Activated T-cell treated with anti-CD3 and anti-CD28 coated beads for 24 hours (primary cell): ENCODE measurements at regions not wholly inside any gene's neighbourhood (a gene's known extent, or its start where the extent isn't known, plus 50 kb on each side); places are given as distances from the start of the nearest gene placed in this dataset.
A peak's percentile ranks its signal among the peaks of the same experiment; 100 is the strongest.

Source experiments
- DNase-seq: peaks from one replicate; pipeline ENCODE4 v3.0.0-alpha.2; 2020; ENCODE audit warnings: low read depth

DNA sequence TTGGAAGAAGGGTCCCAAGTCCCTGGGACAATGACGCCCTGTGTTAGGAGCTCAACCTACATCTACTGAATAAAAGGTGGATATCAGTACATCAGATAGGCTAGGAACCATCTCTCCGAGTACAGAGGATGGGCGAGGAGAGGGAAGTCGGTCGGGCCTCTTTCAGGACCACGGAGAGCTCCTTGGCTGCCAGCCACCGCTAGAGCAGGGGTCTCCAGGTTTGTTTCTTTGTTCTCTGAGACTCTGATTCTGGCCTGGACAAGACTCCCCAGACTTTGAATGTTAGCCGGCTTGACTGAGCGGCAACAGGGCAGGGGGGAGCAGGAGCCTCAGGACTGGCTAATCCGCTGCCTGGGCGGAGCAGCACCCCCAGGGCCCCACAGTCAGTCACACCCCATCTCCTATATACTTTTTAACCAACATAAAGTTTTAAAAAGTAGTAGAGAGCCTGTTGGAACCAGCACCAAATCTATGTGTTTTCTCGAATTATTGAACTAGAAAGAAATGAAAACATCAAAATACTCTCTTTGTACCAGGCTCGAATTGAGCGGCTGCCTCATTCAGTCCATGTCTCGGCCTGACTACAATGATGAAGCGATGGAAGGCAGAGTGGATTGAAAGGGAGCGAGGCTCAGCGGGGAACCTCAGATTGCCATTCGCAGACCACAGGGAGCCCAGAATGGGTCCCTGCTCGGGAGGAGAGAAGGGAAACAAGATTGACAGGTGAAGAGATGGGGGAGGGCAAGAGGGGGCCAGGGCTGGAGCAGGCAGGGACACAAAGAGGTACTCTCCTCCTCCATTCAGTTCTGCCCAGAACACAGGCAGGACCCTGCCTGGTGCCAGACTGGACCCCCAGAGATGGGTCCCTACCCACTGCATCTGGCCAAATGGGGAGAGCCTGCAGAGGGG is 131.6 kb downstream of the TPRA1 start:
- no peak for DNase-seq

DNA sequence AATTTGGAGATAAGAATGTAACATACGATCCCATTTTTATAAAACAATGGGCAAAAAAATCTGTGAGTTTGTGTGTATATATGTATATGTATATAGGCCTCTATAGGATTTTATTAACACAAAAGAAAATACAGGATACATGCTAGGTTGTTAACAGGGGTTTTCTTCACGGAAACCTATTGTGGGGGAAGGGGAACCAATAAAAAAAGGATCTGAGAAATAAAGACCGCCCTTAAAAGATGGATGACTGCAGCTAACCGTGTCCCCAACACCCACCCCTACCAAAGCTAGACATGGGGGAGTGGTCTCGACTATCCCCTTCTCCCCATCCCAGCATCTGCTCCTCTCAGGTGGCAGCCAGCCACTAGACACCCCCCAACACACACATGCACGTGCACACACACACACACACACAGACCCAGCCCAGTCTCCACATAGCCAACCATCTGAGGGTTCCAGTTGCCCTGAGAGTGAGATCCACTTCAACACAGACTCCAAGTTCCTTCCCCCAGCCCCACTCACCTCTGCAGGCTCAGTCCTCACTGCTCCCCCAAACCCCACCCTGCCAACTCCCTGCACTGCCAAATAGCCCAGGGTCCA is 132.9 kb downstream of the TPRA1 start:
- no peak for DNase-seq

DNA sequence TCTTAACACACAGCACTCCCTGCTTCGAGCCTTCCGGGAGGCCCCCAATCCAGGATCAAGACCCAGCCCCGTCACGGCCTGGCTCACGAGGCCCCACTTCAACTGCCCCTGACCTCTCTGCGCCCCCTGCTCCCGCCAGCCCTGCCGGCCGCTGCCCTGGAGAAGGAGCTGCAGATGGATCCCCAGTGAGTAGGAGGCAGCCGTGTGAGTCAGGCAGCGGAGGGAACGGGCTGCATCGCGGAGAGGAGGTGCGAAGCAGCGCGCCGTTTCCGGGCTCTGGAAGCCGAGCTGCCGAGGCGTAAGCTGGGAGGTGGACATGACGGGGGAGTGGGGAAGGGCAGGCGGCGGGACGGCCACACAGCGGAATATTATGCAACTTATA is 133.4 kb downstream of the TPRA1 start:
- DNase-seq: no peak

DNA sequence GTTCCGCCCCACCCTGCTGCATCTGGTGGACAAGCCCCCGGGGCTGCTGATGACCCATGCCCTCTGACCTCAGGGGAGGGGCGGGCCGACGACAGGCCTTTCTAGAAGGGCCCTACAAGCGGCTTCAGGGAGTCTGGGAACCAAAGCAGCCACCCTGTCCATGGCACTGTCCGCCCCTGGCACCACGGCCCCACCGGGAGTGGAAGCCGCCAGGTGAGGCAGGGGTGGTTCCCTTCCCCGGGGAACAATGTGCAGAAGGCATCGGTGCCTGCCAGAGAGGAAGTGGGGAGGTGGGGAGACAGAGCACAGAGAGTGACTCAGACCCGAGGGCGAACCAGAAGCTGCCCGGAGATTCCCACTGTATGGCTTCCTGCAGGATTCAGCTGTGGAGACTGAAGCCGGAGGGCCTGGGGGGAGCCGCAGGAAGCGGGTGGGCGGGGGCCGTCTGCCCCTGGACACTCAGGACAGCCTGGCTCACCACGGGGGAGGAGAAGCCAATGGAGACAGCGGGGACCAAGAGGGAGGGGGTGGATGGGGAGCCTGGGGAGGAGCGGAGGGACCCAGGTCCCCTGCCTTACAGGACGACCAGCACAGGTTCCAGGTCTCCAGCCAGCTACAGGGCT is 134.0 kb downstream of the TPRA1 start:
- DNase-seq: no peak

DNA sequence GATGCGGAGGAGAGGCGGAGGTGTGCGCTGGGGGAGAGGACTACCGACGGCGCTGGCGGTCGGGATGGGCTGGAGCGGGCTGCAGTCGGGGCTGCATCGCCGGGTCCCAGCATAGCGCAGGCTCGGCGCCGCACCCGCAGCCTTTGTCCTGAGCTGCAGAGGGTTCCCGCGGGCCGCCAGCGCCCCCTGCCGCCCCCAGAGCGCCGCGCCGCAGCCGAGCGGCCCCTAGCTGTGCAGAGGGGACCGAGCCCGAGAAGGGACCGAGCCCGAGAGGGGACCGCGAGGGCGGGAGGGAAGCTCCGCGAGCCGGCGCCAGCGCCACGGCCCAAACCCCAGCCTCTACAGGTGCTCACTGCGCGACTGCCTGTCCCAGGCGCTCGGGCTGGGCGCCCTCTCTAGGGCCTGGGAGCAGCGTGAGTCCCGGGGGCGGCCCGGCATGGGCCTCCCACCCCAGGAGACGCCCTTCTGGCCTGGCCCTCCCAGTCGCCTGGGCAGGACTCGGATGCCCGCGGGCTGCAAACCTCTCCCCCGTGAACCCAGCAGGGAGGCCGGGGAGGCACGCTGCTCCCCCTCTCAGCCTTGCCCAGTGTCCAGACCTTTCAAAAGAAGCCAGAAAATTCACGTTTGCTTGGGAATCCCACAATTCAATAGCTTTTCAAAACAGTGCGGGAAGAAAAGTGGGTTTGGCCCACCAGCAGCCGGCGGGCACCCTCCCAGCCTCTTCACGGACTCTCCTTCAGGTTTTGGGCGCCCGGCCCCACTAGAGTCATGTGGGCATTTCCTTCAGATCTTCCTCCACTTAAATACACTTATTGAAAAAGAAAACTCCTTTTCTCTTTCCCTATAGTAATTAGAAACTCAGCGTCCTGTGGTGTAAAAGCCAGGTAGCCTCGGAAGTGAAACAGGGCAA is 134.7 kb downstream of the TPRA1 start:
- peak; percentile 55 for DNase-seq

DNA sequence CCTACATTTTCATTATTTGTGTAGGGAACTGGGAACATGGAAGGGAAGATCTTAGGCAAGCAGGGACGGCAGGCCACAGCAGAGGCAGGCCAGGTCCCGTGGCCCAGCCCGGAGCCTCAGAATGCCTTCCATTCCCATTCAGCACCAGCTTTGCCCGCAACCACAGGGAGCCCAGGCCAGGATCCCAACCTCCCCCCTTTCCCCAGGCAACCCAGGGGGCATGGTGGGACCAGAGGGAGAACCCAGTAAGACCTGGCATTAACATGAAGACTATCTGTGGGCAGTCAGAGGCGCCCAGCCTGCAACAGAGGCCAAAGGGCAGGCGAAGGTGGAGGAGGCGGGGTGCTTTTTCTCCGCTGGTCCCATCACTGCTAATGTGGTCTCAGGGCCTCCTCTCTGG is 135.6 kb downstream of the TPRA1 start:
- no peak for DNase-seq

DNA sequence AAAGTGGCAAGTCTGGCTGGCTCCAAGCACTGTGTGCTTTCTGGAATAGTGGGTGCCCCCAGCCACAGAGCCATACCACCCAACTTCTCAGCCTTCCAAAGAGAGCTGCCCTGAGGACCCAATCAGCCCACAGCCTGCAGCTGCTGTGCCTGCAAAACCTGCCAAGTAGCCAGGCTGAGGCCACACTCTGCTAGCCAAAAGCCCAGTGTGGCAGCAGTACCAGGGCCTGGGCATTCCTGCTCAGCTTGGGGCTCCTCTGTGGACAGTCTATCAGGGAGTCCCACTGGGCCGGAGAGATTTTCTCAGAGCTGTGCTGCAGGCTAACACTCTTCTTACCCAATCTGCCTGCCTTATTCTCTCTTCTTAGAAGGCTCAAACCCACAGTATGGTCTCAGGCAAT is 136.5 kb downstream of the TPRA1 start:
- DNase-seq: no peak

DNA sequence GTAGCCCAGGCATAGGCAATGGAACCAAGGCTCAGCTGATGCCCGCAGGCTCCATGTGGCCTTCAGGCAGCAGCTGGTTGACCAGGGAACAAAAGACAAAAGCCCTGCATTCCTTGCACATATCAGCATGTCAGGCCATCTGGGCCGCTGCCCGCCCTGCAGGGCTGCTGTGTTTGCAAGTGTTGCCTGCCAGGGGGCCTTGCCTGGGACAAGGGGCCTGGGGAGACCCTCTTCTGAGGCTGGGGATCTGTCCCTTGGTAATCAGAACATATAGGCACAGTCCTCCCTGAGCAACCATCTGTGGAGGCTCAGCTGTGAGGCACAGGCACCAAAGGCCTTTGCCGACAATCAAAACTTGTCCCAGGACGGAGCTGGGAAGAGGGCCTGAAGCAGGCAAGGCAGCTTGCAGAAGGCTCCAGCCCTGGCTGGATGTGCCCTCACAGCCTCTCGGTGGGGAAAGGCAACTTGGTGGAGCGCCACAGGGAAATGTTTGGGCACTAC is 138.2 kb downstream of the TPRA1 start:
- no peak for DNase-seq

DNA sequence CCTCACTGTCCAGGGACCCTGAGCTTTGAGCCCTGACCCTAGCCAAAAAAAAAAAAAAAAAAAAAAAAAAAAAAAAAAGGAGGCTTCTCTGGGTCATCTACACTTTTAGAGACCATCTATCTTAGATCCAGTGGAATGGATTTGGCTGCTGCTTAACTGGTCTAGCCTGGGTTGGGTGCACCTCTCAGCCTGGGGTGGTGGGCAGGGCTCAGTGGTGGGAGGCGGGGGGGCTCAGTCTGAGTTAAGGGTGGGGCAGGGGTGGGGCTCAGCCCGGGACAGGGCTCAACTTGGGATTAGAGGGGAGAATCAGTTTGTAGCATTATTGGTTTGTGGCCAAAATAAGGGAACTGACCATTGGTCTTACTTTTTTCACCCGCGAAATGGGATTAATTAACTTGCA is 139.2 kb downstream of the TPRA1 start:
- no peak for DNase-seq

DNA sequence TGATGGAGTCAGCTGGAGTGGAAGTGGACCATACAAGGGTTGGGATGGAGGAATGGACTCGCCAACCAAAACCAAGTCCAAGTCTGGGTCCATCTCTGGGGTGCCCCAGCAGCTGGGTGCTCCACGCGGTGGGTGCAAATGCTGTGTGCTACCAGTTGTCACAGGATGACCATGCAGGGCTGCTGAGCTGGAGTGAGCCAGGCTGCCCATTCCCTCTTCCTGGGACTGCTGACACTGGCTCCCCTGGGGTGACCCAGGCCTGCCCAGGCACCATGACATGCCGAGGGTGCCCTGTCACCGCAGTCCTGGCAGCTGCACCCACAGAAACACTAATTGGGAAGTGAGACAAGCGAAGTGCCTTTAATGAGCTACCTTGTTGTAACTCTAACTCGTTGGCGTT is 140.2 kb downstream of the TPRA1 start:
- DNase-seq: no peak

DNA sequence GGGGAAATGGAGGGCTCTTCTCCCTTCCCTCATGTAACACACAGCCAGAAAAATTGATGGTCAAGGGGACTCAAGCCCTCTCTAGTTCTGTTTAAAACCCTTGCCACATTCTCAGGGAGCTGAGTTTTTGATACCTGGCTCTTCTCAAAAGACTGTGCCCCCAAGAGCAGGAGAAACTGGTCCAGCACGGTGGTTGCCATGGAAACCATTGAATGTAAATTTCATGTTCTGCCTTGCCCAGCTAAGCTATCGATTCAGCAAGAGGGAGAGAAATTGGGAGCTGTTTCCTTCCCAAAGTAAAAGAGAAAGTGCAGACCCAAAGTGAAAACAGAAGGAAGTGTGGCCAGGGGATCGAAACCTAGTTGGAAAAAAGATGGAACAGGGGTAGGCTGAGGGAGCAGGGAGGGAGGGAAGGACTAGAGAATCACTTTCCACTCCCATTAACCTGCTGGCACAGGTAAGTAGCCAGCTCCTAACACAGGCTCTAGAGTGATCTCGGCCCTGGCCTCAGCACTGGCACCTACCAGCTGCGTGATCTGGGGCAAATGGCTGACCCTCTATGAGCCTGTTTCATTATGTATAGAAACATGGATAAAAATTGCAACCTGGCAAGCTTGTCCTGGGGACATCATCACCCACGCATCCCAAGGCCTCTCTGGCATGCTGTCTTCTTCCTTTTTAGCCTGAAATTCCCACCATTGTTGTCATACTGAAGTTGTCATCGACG is 140.9 kb downstream of the TPRA1 start:
- DNase-seq: no peak

DNA sequence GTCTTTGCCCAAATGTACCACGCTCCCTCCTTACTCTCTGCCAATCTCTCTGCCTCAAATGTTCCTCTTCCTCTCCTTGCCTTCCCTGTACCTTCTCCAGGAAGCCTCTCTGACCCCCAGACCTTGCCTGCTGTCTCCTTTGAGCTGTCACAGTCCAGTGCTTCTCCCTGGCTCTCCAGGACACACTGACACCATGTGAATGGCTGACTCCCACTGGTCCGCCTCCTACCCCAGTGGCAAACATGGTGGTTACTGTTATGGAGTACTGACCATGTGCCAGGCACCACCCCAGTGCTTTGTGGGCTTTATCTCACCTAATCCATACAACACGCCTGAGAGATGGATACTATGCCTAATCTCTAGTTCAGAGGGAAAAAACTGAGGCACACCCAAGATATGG is 141.9 kb downstream of the TPRA1 start:
- DNase-seq: no peak

DNA sequence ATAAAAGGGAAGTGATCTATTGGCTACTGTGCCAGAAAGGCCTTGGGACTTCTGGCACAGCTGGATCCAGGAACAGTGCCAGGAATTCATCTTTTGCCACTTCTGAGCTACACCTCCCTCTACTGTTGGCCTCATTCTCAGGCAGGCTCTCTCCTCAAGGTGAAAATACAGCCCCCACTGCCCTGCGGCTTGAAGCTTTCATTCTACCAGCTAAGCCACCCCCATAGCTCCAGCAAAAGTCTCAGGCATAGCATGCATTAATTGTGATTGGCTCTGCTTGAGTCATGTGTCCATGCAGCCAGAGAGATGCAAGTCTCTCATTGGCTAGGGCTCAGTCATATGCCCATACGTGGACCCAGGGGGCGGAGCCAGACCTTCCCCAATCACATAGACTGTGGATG is 142.4 kb downstream of the TPRA1 start:
- no peak for DNase-seq

DNA sequence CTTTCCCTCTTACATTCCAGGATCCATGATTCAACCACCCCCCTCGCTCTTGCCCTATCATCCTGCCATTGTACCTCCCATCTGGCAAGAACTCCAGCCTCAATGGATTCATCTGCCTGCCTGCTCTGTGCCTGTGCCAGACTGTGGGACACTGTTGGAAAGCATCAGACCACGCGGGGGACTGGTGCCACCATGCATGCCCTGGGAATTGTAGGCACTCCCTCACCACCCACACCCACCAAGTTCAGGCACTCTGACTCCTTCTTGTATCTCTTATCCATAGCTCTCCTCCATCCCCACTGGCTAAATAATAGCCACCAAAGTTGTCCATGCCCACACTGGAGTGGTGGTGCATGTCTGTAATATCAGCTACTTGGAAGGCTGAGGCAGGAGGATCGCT is 143.8 kb downstream of the TPRA1 start:
- DNase-seq: no peak

DNA sequence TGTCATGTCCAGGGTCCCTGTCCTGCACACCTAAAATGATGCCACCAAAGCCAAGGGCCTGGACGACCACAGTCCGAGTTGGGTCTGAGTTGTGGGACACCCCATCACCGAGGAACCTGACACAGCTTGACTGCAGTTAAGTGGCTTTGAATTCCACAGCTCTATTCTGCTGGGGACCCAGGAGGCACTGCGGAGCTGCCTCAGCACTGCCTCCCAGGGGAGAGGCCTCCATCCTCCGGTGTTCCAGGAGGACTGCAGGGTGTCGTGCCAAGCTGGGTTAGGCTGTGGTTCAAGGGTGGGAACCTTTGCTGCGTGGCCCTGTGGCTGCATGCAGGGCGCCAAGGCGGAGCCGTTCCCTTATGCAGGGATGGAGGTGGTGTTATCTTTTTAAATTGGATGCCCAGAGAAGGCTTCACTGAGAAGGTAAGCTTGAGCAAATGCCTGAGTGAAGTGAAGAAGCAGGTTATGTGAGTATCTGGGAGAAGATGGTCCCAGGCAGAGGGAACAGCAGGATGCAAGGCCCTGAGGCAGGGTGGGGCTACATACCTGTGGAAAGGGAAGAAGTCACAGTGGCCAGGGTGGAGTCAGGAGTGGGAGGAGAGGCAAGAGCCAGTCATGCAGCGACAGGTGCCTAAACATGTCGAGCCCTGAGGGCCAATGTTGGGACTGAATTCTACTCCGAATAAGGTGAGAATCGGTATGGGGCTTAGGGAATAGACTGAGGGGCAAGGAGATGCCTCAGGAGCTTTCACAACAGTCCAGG is 144.8 kb downstream of the TPRA1 start:
- no peak for DNase-seq

DNA sequence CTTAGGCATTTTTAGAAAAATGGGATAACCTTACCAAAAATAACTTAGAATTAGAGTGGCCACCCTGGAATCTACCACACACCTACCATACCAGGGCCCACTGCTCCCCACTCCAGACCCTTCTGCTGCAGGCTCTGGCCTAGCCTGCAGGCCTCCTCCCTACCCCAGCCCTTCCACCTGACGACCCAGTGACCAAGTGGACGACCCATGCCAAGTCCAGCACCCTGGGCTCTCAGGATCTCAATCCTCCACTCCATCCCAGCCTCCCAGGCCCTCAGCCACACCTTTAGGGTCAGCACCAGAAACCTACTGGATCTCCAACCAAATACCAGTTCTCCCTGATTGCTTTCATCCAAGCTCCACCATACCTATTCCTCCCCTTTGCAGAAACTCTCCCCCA is 145.8 kb downstream of the TPRA1 start:
- no peak for DNase-seq

DNA sequence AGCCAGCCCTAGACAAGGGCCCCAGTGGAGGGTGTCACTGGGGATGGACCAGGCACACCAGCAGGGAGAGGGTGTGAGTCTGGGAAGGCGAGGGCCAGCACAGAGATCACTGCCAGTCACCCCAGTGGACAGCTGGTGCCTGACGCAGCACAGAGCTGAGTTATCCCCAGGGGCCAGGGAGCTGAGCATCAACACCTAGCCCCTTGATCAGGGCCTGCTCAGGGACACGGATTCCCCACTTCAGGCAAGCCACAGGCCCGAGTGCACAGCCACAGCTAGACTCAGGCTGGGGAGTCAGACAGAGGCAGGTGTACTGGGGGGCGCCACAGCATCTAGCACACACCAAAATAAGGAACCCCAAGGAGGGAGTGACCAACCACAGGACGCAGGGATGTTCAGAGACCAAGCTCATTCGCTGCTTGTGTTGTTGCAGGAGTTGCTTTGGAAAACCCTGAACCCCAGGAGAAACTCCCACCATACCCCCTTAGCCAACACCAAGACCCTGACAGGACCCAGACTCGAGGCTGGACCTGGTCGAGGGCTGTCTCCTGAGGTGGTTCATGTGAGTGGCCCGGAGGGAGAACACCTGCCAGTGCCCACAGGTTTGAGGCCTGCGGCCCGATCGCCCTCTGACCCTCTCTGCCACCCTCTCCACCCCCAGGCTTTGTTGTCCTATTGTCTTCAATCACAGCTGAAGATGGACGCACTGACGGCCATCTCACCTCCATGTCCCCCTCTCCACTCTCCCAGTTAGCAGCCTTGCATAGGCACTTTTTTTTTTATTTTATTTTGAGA is 146.8 kb downstream of the TPRA1 start:
- DNase-seq: no peak

DNA sequence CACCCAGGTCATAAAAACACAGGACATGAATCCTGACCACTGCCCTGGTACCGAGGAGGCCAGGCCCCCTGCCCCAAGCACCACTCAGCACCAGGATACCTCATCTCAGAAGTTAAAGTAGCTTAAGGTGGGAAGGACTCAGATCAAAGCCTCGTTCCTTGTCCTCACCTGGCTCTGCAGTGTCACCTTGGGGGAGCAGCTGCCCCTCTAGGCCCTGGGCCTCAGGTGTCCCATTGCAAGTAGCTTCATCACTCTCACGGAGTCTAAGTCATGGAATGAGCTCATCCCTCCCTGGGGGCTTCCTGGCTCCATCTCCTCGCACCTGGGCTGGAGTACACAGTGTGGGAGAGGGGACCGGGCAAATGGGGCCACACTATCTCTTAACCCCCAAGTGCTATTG is 148.0 kb downstream of the TPRA1 start:
- no peak for DNase-seq

DNA sequence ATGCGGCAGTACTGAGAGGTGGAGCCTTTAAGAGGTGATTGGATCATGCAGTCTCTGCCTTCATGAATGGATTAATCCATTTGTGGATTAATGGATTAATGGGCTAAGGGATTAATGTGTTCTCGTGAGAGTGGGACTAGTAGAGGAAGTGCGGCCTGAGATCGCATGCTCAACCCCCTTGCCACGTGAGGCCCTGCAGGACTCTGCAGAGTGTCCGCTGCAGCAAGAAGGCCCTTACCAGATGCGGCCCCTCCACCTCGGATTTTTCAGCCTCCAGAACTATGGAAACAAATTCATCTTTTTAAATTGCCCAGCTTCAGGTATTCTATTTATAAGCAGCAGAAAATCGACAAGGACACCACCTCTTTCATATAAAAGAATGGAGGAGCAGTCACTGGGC is 148.8 kb downstream of the TPRA1 start:
- DNase-seq: no peak

DNA sequence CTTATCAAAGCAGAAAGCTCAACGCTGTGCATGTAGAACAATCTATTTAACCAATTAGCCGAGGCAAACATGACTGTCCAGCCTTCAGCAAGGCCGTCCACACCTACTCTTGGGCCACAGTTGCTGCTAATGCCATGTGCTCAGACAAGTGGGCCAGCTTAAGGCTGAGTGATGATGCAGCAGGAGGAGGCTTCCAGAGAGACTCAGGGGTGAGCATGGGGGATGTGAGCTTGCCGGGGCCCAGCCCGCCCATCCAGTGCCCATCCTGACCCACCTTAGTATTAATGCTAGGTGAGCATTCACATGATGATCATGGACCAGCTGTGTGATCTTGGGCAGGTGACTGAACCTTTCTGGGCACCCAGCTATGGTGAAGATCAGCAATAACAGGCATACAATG is 150.1 kb downstream of the TPRA1 start:
- no peak for DNase-seq
